Fibroblast of lung (primary cell): ENCODE measurements at regions not wholly inside any gene's neighbourhood (a gene's known extent, or its start where the extent isn't known, plus 50 kb on each side); places are given as distances from the start of the nearest gene placed in this dataset.

ENCODE experiments used
- DNase-seq, 2 donors: peaks; one replicate each; pipeline versions ENCODE4 v3.0.0 to v3.0.0-alpha.2; 2010; ENCODE audit warnings: low read depth in 2 of 2
- H2AFZ ChIP-seq: 2 replicates; pipeline ENCODE4 v1.5.1; 2012; ENCODE audit warnings: low read length, control low read depth, inconsistent platforms
- H3K27ac ChIP-seq: 2 replicates; pipeline ENCODE4 v1.5.1; 2011; ENCODE audit warnings: low read length, control low read depth; ENCODE audit not compliant: insufficient read depth
- H3K27me3 ChIP-seq: 2 replicates; pipeline ENCODE4 v1.5.1; 2011; ENCODE audit warnings: mild to moderate bottlenecking, low read length; ENCODE audit not compliant: control insufficient read depth, insufficient read depth
- H3K36me3 ChIP-seq: 2 replicates; pipeline ENCODE4 v1.5.1; 2011; ENCODE audit warnings: low read length; ENCODE audit not compliant: control insufficient read depth, insufficient read depth
- H3K4me1 ChIP-seq: 2 replicates; pipeline ENCODE4 v1.5.1; 2011; ENCODE audit warnings: low read length; ENCODE audit not compliant: control insufficient read depth, insufficient read depth; ENCODE audit errors: extremely low read depth
- H3K4me2 ChIP-seq: 2 replicates; pipeline ENCODE4 v1.5.1; 2011; ENCODE audit warnings: low read length, control low read depth; ENCODE audit not compliant: insufficient read depth; ENCODE audit errors: extremely low read depth
- H3K4me3 ChIP-seq, 4 experiments: fragments of 200-600 bp in 1 of 4; sonication (generic) in 1 of 4; replicated peaks in 1 of 4; 2 replicates each; pipeline ENCODE4 v1.5.1; 2011 to 2016; ENCODE audit warnings: low read length in 4 of 4, low read depth in 3 of 4, mild to moderate bottlenecking in 3 of 4, control low read depth in 2 of 4, inconsistent platforms in 1 of 4, mixed read lengths in 1 of 4; ENCODE audit not compliant: insufficient read depth in 1 of 4; ENCODE audit errors: control extremely low read depth in 1 of 4
- H3K79me2 ChIP-seq: 2 replicates; pipeline ENCODE4 v1.5.1; 2012; ENCODE audit warnings: mild to moderate bottlenecking, low read length, inconsistent platforms; ENCODE audit not compliant: control insufficient read depth, insufficient read depth
- H3K9ac ChIP-seq: 2 replicates; pipeline ENCODE4 v1.5.1; 2011; ENCODE audit warnings: mild to moderate bottlenecking, low read length, control low read depth; ENCODE audit not compliant: insufficient read depth
- H3K9me3 ChIP-seq: 2 replicates; pipeline ENCODE4 v1.5.1; 2012; ENCODE audit warnings: low read depth, low read length; ENCODE audit not compliant: control insufficient read depth, insufficient read depth
- H4K20me1 ChIP-seq: 2 replicates; pipeline ENCODE4 v1.5.1; 2011; ENCODE audit warnings: low read length; ENCODE audit not compliant: control insufficient read depth, insufficient read depth; ENCODE audit errors: extremely low read depth
- EZH2 ChIP-seq: IDR thresholded peaks from 2 replicates; pipeline ENCODE4 v1.5.1; 2012; ENCODE audit warnings: low read length, control low read depth, mild to moderate bottlenecking; ENCODE audit errors: missing control alignments
- TF ChIP-seq, protein P1 (sequence below), 2 donors: IDR thresholded peaks in 1 of 2; conservative IDR thresholded peaks in 1 of 2; 1 replicate in 1 of 2; 2 replicates in 1 of 2; pipeline ENCODE4 v1.5.1; 2011 to 2012; ENCODE audit warnings: low read length in 2 of 2, control low read depth in 1 of 2, inconsistent platforms in 1 of 2, low read depth in 1 of 2, mild to moderate bottlenecking in 1 of 2

DNA sequence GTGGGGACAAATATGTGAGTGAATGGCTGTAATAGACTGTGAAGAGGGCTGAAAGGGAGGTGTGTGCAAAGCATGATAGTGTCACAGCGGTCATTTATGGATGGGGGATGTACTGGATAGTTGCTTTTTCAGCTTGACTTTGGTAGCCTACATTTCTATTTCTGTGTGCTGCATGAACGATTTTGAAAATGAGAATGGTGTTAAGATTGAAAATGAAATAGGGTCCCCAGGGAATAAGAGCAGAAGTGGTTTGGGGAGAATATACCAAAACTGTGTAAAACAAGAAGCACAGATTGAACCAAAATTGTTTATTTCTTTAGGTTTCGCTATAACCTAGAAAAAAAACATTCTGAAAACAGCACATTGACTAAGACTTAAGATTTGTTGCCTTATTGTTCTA is 58.8 kb upstream of the CLNK start:
- H3K79me2 ChIP-seq = no peaks in the 10 kb centered on the region

DNA sequence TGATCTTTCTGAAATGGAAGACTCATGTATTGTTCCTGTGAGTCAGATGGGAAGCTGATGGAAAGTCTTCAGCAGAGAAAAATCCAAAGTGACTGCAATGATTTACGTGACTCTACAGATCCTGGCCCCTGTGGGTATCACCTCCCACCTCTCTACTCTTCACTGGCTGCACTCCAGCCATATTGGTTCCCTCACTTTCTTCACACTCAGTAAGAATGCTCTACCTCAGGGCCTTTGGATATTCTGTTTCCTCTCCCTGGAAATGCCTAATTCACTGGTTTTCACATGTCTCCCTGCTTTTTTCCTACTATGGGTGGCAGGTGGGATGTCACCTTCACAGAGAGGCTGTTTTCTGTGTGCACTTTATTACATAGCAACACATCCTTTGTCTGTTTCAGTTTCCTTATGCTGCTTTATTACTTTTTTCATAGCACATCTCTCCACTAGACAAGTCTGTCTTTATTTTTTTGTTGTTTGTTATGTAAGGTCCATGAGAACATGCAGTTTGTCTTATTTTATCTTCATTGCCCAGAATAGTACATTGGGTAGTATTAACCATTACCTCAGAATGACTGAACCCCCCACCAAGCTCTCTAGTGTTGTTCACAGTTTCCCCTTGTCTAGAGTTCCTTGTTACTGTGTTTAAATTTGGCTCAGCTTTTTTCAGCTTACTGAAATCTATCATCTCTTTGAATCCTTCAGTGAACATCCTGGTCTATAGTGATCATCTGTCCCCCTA is 57.6 kb upstream of the CLNK start:
- no peaks in the 10 kb centered on the region for H4K20me1 ChIP-seq
- H3K79me2 ChIP-seq = no peaks in the 10 kb centered on the region
- no peaks in the 10 kb centered on the region for H3K4me1 ChIP-seq
- TF ChIP-seq EZH2 = no peak
- TF ChIP-seq, protein P1, sequence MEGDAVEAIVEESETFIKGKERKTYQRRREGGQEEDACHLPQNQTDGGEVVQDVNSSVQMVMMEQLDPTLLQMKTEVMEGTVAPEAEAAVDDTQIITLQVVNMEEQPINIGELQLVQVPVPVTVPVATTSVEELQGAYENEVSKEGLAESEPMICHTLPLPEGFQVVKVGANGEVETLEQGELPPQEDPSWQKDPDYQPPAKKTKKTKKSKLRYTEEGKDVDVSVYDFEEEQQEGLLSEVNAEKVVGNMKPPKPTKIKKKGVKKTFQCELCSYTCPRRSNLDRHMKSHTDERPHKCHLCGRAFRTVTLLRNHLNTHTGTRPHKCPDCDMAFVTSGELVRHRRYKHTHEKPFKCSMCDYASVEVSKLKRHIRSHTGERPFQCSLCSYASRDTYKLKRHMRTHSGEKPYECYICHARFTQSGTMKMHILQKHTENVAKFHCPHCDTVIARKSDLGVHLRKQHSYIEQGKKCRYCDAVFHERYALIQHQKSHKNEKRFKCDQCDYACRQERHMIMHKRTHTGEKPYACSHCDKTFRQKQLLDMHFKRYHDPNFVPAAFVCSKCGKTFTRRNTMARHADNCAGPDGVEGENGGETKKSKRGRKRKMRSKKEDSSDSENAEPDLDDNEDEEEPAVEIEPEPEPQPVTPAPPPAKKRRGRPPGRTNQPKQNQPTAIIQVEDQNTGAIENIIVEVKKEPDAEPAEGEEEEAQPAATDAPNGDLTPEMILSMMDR (conservative IDR thresholded peaks at IDR 0.05 in 1 of 2, IDR thresholded peaks at IDR 0.05 in 1 of 2; ENCODE audit: low read depth in 1 of 2, low read length in 2 of 2) = no peak
- peak in 1 of 2 donors; percentile 18 for DNase-seq
- no peak overlapping the region for H3K9ac ChIP-seq
- H2AFZ ChIP-seq = no peak overlapping the region
- no peak overlapping the region for H3K27ac ChIP-seq
- no peaks in the 10 kb centered on the region for H3K27me3 ChIP-seq
- H3K36me3 ChIP-seq = no peaks in the 10 kb centered on the region
- H3K4me3 ChIP-seq = no peak overlapping the region
- H3K9me3 ChIP-seq = no peaks in the 10 kb centered on the region
- no peak overlapping the region for H3K4me2 ChIP-seq

More for the DNA sequence above, 58.8 kb upstream of the CLNK start:
- no peak overlapping the region for H3K9ac ChIP-seq
- H3K27me3 ChIP-seq = no peaks in the 10 kb centered on the region
- H3K9me3 ChIP-seq = no peaks in the 10 kb centered on the region
- H4K20me1 ChIP-seq = no peaks in the 10 kb centered on the region
- no peak overlapping the region for H3K4me3 ChIP-seq
- TF ChIP-seq, protein P1 (conservative IDR thresholded peaks at IDR 0.05 in 1 of 2, IDR thresholded peaks at IDR 0.05 in 1 of 2; ENCODE audit: low read depth in 1 of 2, low read length in 2 of 2) = no peak
- TF ChIP-seq EZH2 = no peak
- no peak overlapping the region for H3K27ac ChIP-seq
- no peaks in the 10 kb centered on the region for H3K4me1 ChIP-seq
- H3K4me2 ChIP-seq = no peak overlapping the region
- H2AFZ ChIP-seq = no peak overlapping the region
- no peak for DNase-seq
- no peaks in the 10 kb centered on the region for H3K36me3 ChIP-seq

DNA sequence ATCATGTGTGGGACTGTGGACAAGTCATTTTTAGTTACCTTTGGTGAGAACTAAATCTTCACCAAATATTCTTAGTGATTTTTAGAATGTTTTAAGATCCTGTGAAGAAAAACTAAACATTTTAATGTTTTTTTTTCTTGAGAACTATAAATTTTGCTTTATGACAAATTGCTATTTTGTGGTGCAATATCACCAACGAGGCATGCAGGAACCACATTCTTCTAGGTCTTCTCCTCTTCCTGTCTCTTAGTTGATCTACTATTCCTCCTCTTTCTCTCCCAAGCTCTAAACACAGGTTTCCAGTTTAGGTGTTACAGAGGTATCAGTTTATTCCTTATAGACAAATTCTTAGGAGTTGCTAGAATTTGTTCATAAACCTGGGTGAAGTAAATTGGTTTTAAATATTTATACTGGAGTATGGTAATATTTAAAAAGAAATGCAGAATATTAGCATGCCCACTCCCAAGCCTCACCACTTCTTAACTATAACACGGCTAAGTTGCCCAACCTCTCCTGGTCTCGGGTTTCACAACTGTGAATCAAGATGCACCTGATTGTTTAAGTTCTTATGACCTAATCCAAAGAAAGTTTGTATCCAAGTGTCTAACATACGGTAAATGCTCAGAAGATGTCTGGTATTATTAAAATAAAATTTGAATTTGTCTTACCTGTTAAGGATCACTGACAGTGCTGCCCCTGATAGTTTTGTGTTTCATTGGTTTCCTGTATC is 56.5 kb upstream of the CLNK start:
- no peak overlapping the region for H3K4me2 ChIP-seq
- H3K4me3 ChIP-seq = no peak overlapping the region
- no peaks in the 10 kb centered on the region for H3K4me1 ChIP-seq
- no peak overlapping the region for H2AFZ ChIP-seq
- no peaks in the 10 kb centered on the region for H3K79me2 ChIP-seq
- H3K27me3 ChIP-seq = no peaks in the 10 kb centered on the region
- H3K27ac ChIP-seq = no peak overlapping the region
- no peaks in the 10 kb centered on the region for H3K9me3 ChIP-seq
- H4K20me1 ChIP-seq = no peaks in the 10 kb centered on the region
- DNase-seq = peak in 1 of 2 donors; percentile 44
- TF ChIP-seq, protein P1 (conservative IDR thresholded peaks at IDR 0.05 in 1 of 2, IDR thresholded peaks at IDR 0.05 in 1 of 2; ENCODE audit: low read depth in 1 of 2, low read length in 2 of 2) = no peak
- no peak for TF ChIP-seq EZH2
- no peak overlapping the region for H3K9ac ChIP-seq
- H3K36me3 ChIP-seq = no peaks in the 10 kb centered on the region
